HCT116 (cell line): ENCODE measurements at regions not wholly inside any gene's neighbourhood (a gene's known extent, or its start where the extent isn't known, plus 50 kb on each side); places are given as distances from the start of the nearest gene placed in this dataset.

ENCODE experiments used
- JUND ChIP-seq: IDR thresholded peaks from 2 replicates; pipeline ENCODE4 v1.6.1; 2012
- TF ChIP-seq, protein P1 (sequence below), 3 experiments: fragments of 200-600 bp in 1 of 3; sonication (generic) in 1 of 3; IDR thresholded peaks in 2 of 3; conservative IDR thresholded peaks in 1 of 3; 2 replicates each; pipeline ENCODE4 v1.5.1; 2012 to 2017; ENCODE audit warnings: low read depth in 2 of 3, low read length in 2 of 3, antibody characterized with exemption in 1 of 3, borderline replicate concordance in 1 of 3, control low read depth in 1 of 3, mild to moderate bottlenecking in 1 of 3, mixed read lengths in 1 of 3, mixed run types in 1 of 3, moderate library complexity in 1 of 3; ENCODE audit not compliant: insufficient read depth in 1 of 3

- TF ChIP-seq, protein P1, sequence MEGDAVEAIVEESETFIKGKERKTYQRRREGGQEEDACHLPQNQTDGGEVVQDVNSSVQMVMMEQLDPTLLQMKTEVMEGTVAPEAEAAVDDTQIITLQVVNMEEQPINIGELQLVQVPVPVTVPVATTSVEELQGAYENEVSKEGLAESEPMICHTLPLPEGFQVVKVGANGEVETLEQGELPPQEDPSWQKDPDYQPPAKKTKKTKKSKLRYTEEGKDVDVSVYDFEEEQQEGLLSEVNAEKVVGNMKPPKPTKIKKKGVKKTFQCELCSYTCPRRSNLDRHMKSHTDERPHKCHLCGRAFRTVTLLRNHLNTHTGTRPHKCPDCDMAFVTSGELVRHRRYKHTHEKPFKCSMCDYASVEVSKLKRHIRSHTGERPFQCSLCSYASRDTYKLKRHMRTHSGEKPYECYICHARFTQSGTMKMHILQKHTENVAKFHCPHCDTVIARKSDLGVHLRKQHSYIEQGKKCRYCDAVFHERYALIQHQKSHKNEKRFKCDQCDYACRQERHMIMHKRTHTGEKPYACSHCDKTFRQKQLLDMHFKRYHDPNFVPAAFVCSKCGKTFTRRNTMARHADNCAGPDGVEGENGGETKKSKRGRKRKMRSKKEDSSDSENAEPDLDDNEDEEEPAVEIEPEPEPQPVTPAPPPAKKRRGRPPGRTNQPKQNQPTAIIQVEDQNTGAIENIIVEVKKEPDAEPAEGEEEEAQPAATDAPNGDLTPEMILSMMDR (IDR thresholded peaks at IDR 0.05 in 2 of 3, conservative IDR thresholded peaks at IDR 0.05 in 1 of 3; ENCODE audit: borderline replicate concordance in 1 of 3, insufficient read depth in 1 of 3, low read depth in 2 of 3, low read length in 2 of 3), result no peak
- no peak for TF ChIP-seq JUND
Observed at GRCh38 chr7:4461531-4461930, 220.6 kb upstream of the FOXK1 start.
